ENCODE measurements at regions not wholly inside any gene's neighbourhood (a gene's known extent, or its start where the extent isn't known, plus 50 kb on each side); places are given as distances from the start of the nearest gene placed in this dataset.
"Not testable (repeated sequence)": the region's sequence is repeated elsewhere in the genome, so short reads cannot be mapped to it uniquely, and the experiment has no call there.

- Histone ChIP-seq H3K4me3 (ENCODE audit: low read length) (no peak overlapping the region), H3K27ac (ENCODE audit: low read depth, low read length) (no peak overlapping the region), H3K9ac (ENCODE audit: low read length) (no peak overlapping the region), H3K36me3 (ENCODE audit: control insufficient read depth, insufficient read depth, low read length) (no peaks in the 10 kb centered on the region), H3K27me3 (ENCODE audit: control insufficient read depth, insufficient read depth, low read length) (no peaks in the 10 kb centered on the region), H3K4me1 (ENCODE audit: control insufficient read depth, insufficient read depth, low read length) (no peaks in the 10 kb centered on the region)
Observed at GRCh38 chr4:10225096-10225495, 108.5 kb upstream of the WDR1 start.

DNA sequence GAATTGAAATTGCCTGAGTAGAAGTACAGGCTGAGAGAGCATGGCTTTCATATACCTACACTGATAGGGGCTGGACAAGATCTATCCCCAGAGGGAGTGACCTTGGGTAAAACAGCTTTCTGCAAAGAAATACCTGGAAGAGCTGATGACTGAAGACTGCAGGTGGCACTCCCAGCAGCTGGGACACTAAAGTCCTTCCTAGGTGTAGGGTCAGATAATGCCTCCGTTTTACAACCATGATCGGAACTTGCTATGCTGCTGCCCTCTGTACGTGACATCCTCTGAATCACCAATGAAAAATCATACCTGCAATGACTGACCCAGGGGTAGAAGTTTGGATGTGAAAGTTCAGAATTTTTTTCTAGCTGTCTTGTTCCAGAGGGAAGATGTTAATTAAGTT is 107.2 kb upstream of the WDR1 start:
- Histone ChIP-seq H3K27me3 (ENCODE audit: control insufficient read depth, insufficient read depth, low read length) (no peaks in the 10 kb centered on the region), H3K36me3 (ENCODE audit: control insufficient read depth, insufficient read depth, low read length) (no peaks in the 10 kb centered on the region), H3K4me3 (ENCODE audit: low read length) (no peak overlapping the region), H3K27ac (ENCODE audit: low read depth, low read length) (no peak overlapping the region), H3K4me1 (ENCODE audit: control insufficient read depth, insufficient read depth, low read length) (no peaks in the 10 kb centered on the region), H3K9ac (ENCODE audit: low read length) (no peak overlapping the region)

GRCh38 chr4:10213481-10213880 is 96.9 kb upstream of the WDR1 start:
- not testable (repeated sequence) for H3K27me3 ChIP-seq (ENCODE audit: control insufficient read depth, insufficient read depth, low read length); H3K9ac ChIP-seq (ENCODE audit: low read length)

GRCh38 chr4:10212901-10213300 is 96.3 kb upstream of the WDR1 start:
- Histone ChIP-seq H3K36me3 (ENCODE audit: control insufficient read depth, insufficient read depth, low read length) (no peaks in the 10 kb centered on the region), H3K4me3 (ENCODE audit: low read length) (no peak overlapping the region), H3K27ac (ENCODE audit: low read depth, low read length) (no peak overlapping the region), H3K9ac (ENCODE audit: low read length) (no peak overlapping the region), H3K27me3 (ENCODE audit: control insufficient read depth, insufficient read depth, low read length) (no peaks in the 10 kb centered on the region), H3K4me1 (ENCODE audit: control insufficient read depth, insufficient read depth, low read length) (no peaks in the 10 kb centered on the region)

More at GRCh38 chr4:10213481-10213880, 96.9 kb upstream of the WDR1 start:
- not testable (repeated sequence) for H3K36me3 ChIP-seq (ENCODE audit: control insufficient read depth, insufficient read depth, low read length); H3K4me3 ChIP-seq (ENCODE audit: low read length); H3K27ac ChIP-seq (ENCODE audit: low read depth, low read length); H3K4me1 ChIP-seq (ENCODE audit: control insufficient read depth, insufficient read depth, low read length)

GRCh38 chr4:10212400-10212799 is 95.8 kb upstream of the WDR1 start:
- H3K4me3 ChIP-seq (ENCODE audit: low read length): no peak overlapping the region
- H3K36me3 ChIP-seq (ENCODE audit: control insufficient read depth, insufficient read depth, low read length): no peaks in the 10 kb centered on the region
- H3K9ac ChIP-seq (ENCODE audit: low read length): no peak overlapping the region
- no peaks in the 10 kb centered on the region for H3K4me1 ChIP-seq (ENCODE audit: control insufficient read depth, insufficient read depth, low read length)
- no peak overlapping the region for H3K27ac ChIP-seq (ENCODE audit: low read depth, low read length)
- H3K27me3 ChIP-seq (ENCODE audit: control insufficient read depth, insufficient read depth, low read length): no peaks in the 10 kb centered on the region

GRCh38 chr4:10207116-10207515 is 90.5 kb upstream of the WDR1 start:
- no peaks in the 10 kb centered on the region for H3K4me1 ChIP-seq (ENCODE audit: control insufficient read depth, insufficient read depth, low read length)
- H3K36me3 ChIP-seq (ENCODE audit: control insufficient read depth, insufficient read depth, low read length): no peaks in the 10 kb centered on the region
- H3K27ac ChIP-seq (ENCODE audit: low read depth, low read length): no peak overlapping the region
- no peaks in the 10 kb centered on the region for H3K27me3 ChIP-seq (ENCODE audit: control insufficient read depth, insufficient read depth, low read length)
- no peak overlapping the region for H3K9ac ChIP-seq (ENCODE audit: low read length)
- no peak overlapping the region for H3K4me3 ChIP-seq (ENCODE audit: low read length)

- Histone ChIP-seq H3K9ac (ENCODE audit: low read length) (no peak overlapping the region), H3K4me1 (ENCODE audit: control insufficient read depth, insufficient read depth, low read length) (no peaks in the 10 kb centered on the region), H3K27ac (ENCODE audit: low read depth, low read length) (no peak overlapping the region), H3K4me3 (ENCODE audit: low read length) (no peak overlapping the region), H3K36me3 (ENCODE audit: control insufficient read depth, insufficient read depth, low read length) (no peaks in the 10 kb centered on the region), H3K27me3 (ENCODE audit: control insufficient read depth, insufficient read depth, low read length) (no peaks in the 10 kb centered on the region)
Observed at GRCh38 chr4:10205223-10205622, 88.6 kb upstream of the WDR1 start.

DNA sequence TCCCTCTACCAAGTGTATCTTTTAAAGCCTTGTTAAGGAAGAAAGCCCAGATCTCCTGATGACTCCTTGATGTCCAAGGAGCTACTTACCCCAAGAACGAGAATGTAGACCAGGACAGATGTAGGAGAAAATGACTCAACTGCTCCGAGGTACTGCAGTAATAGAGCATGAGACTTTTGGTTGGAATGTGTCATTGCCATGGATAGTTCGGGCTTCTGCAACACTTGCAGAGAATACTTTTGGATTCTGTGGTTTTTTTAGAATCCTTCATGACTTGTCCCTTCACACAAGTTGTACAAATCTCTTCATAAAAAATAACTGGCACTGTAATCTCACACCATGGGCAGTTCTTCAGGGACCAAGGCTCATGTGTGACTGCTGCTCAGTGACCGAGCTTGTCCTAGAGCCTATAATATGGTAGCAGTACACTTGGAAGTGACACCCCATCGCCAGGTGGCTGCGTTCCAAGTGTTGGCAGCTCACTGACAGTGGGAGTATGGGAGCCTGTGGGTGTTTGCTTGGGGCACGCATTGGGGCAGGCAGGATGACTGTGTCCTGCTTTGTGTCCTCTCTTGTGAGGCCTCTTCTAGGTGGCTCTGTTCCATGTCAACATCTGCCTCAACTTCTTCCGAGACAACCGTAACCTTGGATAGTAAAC is 87.9 kb upstream of the WDR1 start:
- H3K36me3 ChIP-seq (ENCODE audit: control insufficient read depth, insufficient read depth, low read length): no peaks in the 10 kb centered on the region
- H3K4me1 ChIP-seq (ENCODE audit: control insufficient read depth, insufficient read depth, low read length): no peaks in the 10 kb centered on the region
- H3K4me3 ChIP-seq (ENCODE audit: low read length): no peak overlapping the region
- H3K27ac ChIP-seq (ENCODE audit: low read depth, low read length): no peak overlapping the region
- H3K9ac ChIP-seq (ENCODE audit: low read length): no peak overlapping the region
- no peaks in the 10 kb centered on the region for H3K27me3 ChIP-seq (ENCODE audit: control insufficient read depth, insufficient read depth, low read length)

DNA sequence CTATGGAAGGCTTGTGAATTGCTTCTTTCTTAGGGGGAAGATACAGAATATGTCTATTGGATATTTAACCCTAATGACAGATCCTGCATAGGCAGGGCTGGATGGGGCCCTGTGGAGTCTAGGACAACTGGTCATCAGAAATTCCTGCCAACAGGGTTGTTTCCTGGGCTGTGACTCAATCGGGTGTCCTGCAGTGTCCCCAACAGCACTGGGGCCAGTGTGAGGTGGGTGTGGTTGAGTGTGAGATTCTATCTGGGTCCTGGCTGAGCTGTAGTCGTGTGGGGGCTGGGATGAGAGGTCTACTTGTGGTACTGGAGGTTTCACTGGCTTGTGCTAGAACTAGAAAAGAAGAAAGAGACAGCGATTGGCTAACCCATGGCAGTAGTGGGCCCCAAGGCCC is 87.3 kb upstream of the WDR1 start:
- H3K27me3 ChIP-seq (ENCODE audit: control insufficient read depth, insufficient read depth, low read length): no peaks in the 10 kb centered on the region
- H3K4me1 ChIP-seq (ENCODE audit: control insufficient read depth, insufficient read depth, low read length): no peaks in the 10 kb centered on the region
- H3K4me3 ChIP-seq (ENCODE audit: low read length): no peak overlapping the region
- no peak overlapping the region for H3K9ac ChIP-seq (ENCODE audit: low read length)
- no peaks in the 10 kb centered on the region for H3K36me3 ChIP-seq (ENCODE audit: control insufficient read depth, insufficient read depth, low read length)
- no peak overlapping the region for H3K27ac ChIP-seq (ENCODE audit: low read depth, low read length)

DNA sequence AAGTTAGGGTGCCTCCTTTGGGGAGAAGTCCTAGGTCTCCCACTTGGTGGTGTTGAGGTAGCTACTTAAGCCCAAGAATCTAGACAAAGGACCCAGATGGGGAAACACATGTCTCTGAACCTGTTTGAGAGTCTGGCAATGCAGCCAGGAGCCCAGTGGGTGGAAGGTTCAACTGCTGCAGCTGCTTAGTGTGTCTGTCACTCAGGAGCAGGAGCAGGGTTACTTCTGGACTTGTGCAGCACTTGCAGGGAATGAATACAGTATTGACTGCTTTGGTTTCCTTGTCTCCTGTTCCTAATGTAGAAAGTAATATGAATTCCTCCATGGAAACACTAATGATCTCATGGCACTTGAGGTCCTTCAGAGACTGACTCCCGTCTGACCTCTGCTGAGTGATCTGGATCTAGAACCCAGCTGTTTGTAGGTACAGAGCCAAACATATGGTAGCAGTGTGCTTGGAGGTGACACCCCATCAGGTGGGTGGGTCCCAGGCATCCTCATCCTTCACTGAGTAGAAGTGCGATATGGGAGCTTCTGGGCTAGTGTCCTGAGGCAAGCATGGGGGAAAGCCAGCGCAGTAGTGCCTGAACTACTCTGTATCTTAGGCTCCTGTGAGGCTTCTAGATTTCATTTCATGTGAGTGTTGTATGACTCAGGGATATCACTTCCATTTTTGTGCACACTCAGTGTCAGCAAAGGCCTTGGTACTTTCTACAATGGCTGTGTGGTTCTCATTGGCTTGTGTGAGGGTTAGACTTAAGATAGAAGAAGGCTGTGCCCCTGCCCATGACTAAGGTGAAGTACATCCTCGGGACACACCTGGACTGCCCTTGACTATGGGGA is 85.0 kb upstream of the WDR1 start:
- Histone ChIP-seq H3K9ac (ENCODE audit: low read length) (no peak overlapping the region), H3K27ac (ENCODE audit: low read depth, low read length) (no peak overlapping the region), H3K36me3 (ENCODE audit: control insufficient read depth, insufficient read depth, low read length) (no peaks in the 10 kb centered on the region), H3K27me3 (ENCODE audit: control insufficient read depth, insufficient read depth, low read length) (no peaks in the 10 kb centered on the region), H3K4me1 (ENCODE audit: control insufficient read depth, insufficient read depth, low read length) (no peaks in the 10 kb centered on the region), H3K4me3 (ENCODE audit: low read length) (no peak overlapping the region)

GRCh38 chr4:10200869-10201268 is 84.3 kb upstream of the WDR1 start:
- Histone ChIP-seq H3K4me3 (ENCODE audit: low read length) (no peak overlapping the region), H3K9ac (ENCODE audit: low read length) (no peak overlapping the region), H3K27ac (ENCODE audit: low read depth, low read length) (no peak overlapping the region), H3K36me3 (ENCODE audit: control insufficient read depth, insufficient read depth, low read length) (no peaks in the 10 kb centered on the region), H3K4me1 (ENCODE audit: control insufficient read depth, insufficient read depth, low read length) (no peaks in the 10 kb centered on the region), H3K27me3 (ENCODE audit: control insufficient read depth, insufficient read depth, low read length) (no peaks in the 10 kb centered on the region)

GRCh38 chr4:10198365-10198764 is 81.8 kb upstream of the WDR1 start:
- Histone ChIP-seq H3K36me3 (ENCODE audit: control insufficient read depth, insufficient read depth, low read length) (no peaks in the 10 kb centered on the region), H3K9ac (ENCODE audit: low read length) (no peak overlapping the region)

GRCh38 chr4:10197952-10198351 is 81.4 kb upstream of the WDR1 start:
- no peak overlapping the region for H3K4me3 ChIP-seq (ENCODE audit: low read length)
- no peak overlapping the region for H3K27ac ChIP-seq (ENCODE audit: low read depth, low read length)
- no peak overlapping the region for H3K9ac ChIP-seq (ENCODE audit: low read length)
- H3K27me3 ChIP-seq (ENCODE audit: control insufficient read depth, insufficient read depth, low read length): no peaks in the 10 kb centered on the region
- no peaks in the 10 kb centered on the region for H3K36me3 ChIP-seq (ENCODE audit: control insufficient read depth, insufficient read depth, low read length)
- H3K4me1 ChIP-seq (ENCODE audit: control insufficient read depth, insufficient read depth, low read length): no peaks in the 10 kb centered on the region

More at GRCh38 chr4:10198365-10198764, 81.8 kb upstream of the WDR1 start:
- Histone ChIP-seq H3K4me1 (ENCODE audit: control insufficient read depth, insufficient read depth, low read length) (no peaks in the 10 kb centered on the region), H3K4me3 (ENCODE audit: low read length) (no peak overlapping the region), H3K27ac (ENCODE audit: low read depth, low read length) (no peak overlapping the region), H3K27me3 (ENCODE audit: control insufficient read depth, insufficient read depth, low read length) (no peaks in the 10 kb centered on the region)

Measured in rectal smooth muscle tissue (tissue), 1 donor.